ENCODE measurements at regions not wholly inside any gene's neighbourhood (a gene's known extent, or its start where the extent isn't known, plus 50 kb on each side); places are given as distances from the start of the nearest gene placed in this dataset.

GRCh38 chr4:144409525-144409924, 236.4 kb upstream of the HHIP start:
- TF ChIP-seq EP300 (IDR thresholded peaks at IDR 0.05) (no peak), CTCF (IDR thresholded peaks at IDR 0.05) (no peak), E2F6 (IDR thresholded peaks at IDR 0.05; ENCODE audit: borderline replicate concordance, low read depth) (no peak), REST (IDR thresholded peaks at IDR 0.05) (no peak)

Measured in A549 (cell line).